ENCODE measurements at regions not wholly inside any gene's neighbourhood (a gene's known extent, or its start where the extent isn't known, plus 50 kb on each side); places are given as distances from the start of the nearest gene placed in this dataset.

DNA sequence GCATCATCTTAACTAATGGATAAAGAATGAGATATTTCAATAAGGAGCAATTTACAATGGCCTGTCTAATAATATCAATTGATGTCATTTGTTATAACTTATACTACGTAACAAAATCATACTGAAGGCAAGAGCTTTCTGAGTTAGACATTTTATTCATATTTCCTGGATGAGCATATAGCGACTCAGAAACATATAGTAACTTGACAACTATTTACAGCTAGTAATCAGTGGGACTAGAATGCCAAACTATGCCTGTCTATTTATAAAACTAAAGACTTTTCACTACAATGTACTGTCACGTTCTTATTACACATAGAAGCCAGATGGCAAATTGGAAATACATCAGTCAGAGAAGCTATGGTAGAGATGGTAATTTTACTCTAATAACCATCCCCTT, 766.2 kb upstream of the TMEFF2 start:
- TF ChIP-seq, protein P1, sequence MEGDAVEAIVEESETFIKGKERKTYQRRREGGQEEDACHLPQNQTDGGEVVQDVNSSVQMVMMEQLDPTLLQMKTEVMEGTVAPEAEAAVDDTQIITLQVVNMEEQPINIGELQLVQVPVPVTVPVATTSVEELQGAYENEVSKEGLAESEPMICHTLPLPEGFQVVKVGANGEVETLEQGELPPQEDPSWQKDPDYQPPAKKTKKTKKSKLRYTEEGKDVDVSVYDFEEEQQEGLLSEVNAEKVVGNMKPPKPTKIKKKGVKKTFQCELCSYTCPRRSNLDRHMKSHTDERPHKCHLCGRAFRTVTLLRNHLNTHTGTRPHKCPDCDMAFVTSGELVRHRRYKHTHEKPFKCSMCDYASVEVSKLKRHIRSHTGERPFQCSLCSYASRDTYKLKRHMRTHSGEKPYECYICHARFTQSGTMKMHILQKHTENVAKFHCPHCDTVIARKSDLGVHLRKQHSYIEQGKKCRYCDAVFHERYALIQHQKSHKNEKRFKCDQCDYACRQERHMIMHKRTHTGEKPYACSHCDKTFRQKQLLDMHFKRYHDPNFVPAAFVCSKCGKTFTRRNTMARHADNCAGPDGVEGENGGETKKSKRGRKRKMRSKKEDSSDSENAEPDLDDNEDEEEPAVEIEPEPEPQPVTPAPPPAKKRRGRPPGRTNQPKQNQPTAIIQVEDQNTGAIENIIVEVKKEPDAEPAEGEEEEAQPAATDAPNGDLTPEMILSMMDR (IDR thresholded peaks at IDR 0.05): no peak
- no peak for TF ChIP-seq ZFX (IDR thresholded peaks at IDR 0.05; ENCODE audit: borderline replicate concordance)

Data from 22Rv1 (cell line).